ENCODE measurements at regions not wholly inside any gene's neighbourhood (a gene's known extent, or its start where the extent isn't known, plus 50 kb on each side); places are given as distances from the start of the nearest gene placed in this dataset.

- TF ChIP-seq PATZ1 (CRISPR knock-in tag; IDR thresholded peaks at IDR 0.05) (no peak), ZNF496 (CRISPR knock-in tag; IDR thresholded peaks at IDR 0.05; ENCODE audit: insufficient replicate concordance) (no peak), AKNA (CRISPR knock-in tag; IDR thresholded peaks at IDR 0.05; ENCODE audit: borderline replicate concordance) (no peak), ZBTB2 (CRISPR knock-in tag; IDR thresholded peaks at IDR 0.05; ENCODE audit: low read depth) (no peak), ZNF710 (CRISPR knock-in tag; IDR thresholded peaks at IDR 0.05; ENCODE audit: borderline replicate concordance) (no peak)
- TF ChIP-seq, protein P1, sequence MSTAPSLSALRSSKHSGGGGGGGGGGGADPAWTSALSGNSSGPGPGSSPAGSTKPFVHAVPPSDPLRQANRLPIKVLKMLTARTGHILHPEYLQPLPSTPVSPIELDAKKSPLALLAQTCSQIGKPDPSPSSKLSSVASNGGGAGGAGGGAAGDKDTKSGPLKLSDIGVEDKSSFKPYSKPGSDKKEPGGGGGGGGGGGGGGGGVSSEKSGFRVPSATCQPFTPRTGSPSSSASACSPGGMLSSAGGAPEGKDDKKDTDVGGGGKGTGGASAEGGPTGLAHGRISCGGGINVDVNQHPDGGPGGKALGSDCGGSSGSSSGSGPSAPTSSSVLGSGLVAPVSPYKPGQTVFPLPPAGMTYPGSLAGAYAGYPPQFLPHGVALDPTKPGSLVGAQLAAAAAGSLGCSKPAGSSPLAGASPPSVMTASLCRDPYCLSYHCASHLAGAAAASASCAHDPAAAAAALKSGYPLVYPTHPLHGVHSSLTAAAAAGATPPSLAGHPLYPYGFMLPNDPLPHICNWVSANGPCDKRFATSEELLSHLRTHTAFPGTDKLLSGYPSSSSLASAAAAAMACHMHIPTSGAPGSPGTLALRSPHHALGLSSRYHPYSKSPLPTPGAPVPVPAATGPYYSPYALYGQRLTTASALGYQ (CRISPR knock-in tag; IDR thresholded peaks at IDR 0.05), result no peak
- TF ChIP-seq, protein P2, sequence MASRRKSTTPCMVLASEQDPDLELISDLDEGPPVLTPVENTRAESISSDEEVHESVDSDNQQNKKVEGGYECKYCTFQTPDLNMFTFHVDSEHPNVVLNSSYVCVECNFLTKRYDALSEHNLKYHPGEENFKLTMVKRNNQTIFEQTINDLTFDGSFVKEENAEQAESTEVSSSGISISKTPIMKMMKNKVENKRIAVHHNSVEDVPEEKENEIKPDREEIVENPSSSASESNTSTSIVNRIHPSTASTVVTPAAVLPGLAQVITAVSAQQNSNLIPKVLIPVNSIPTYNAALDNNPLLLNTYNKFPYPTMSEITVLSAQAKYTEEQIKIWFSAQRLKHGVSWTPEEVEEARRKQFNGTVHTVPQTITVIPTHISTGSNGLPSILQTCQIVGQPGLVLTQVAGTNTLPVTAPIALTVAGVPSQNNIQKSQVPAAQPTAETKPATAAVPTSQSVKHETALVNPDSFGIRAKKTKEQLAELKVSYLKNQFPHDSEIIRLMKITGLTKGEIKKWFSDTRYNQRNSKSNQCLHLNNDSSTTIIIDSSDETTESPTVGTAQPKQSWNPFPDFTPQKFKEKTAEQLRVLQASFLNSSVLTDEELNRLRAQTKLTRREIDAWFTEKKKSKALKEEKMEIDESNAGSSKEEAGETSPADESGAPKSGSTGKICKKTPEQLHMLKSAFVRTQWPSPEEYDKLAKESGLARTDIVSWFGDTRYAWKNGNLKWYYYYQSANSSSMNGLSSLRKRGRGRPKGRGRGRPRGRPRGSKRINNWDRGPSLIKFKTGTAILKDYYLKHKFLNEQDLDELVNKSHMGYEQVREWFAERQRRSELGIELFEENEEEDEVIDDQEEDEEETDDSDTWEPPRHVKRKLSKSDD (CRISPR knock-in tag; IDR thresholded peaks at IDR 0.05; ENCODE audit: low read depth), result no peak
These were observed 127.8 kb upstream of the NDUFV2 start (continued) for GRCh38 chr18:8974696-8975095.
